Endothelial cell of umbilical vein (primary cell): ENCODE measurements at regions not wholly inside any gene's neighbourhood (a gene's known extent, or its start where the extent isn't known, plus 50 kb on each side); places are given as distances from the start of the nearest gene placed in this dataset.

Experiments
- EZH2 ChIP-seq: IDR thresholded peaks from 2 replicates; pipeline ENCODE4 v1.6.1; 2012; ENCODE audit warnings: borderline replicate concordance, low read depth, mild to moderate bottlenecking, moderate library complexity, low read length, inconsistent platforms; ENCODE audit not compliant: severe bottlenecking
- FOS ChIP-seq: IDR thresholded peaks from 2 replicates; pipeline ENCODE4 v1.6.1; 2011; ENCODE audit warnings: mild to moderate bottlenecking, low read length, moderate library complexity, borderline replicate concordance; ENCODE audit not compliant: insufficient read depth
- GATA2 ChIP-seq: IDR thresholded peaks from 2 replicates; pipeline ENCODE4 v1.7.0; 2011; ENCODE audit warnings: low read depth, mild to moderate bottlenecking, moderate library complexity, mixed read lengths, low read length; ENCODE audit not compliant: insufficient read length, insufficient read depth
- JUN ChIP-seq: IDR thresholded peaks from 2 replicates; pipeline ENCODE4 v1.6.1; 2011; ENCODE audit warnings: borderline replicate concordance, low read depth; ENCODE audit not compliant: insufficient read length, insufficient read depth
- MYC ChIP-seq: IDR thresholded peaks from one replicate; pipeline ENCODE4 v1.6.1; 2011; ENCODE audit warnings: mild to moderate bottlenecking, low read depth, low read length
- POLR2A ChIP-seq: IDR thresholded peaks from 2 replicates; pipeline ENCODE4 v1.6.1; 2012; ENCODE audit warnings: low read depth, mild to moderate bottlenecking, control low read depth, low read length
- POLR2AphosphoS5 ChIP-seq: IDR thresholded peaks from 2 replicates; pipeline ENCODE4 v1.6.1; 2012; ENCODE audit warnings: low read depth, mild to moderate bottlenecking, control low read depth, low read length, moderate library complexity; ENCODE audit not compliant: insufficient read depth
- TF ChIP-seq, protein P1 (sequence below), 2 donors: IDR thresholded peaks; 1 replicate in 1 of 2; 2 replicates in 1 of 2; pipeline ENCODE4 v1.5.1; 2011; ENCODE audit warnings: low read length in 2 of 2, mild to moderate bottlenecking in 2 of 2, moderate library complexity in 2 of 2, control low read depth in 1 of 2, inconsistent platforms in 1 of 2, low read depth in 1 of 2; ENCODE audit not compliant: insufficient read depth in 1 of 2; ENCODE audit errors: extremely low read depth in 1 of 2
- TF ChIP-seq, protein P2 (sequence below): IDR thresholded peaks from 2 replicates; pipeline ENCODE4 v1.6.1; 2011; ENCODE audit not compliant: insufficient read depth, insufficient read length

DNA sequence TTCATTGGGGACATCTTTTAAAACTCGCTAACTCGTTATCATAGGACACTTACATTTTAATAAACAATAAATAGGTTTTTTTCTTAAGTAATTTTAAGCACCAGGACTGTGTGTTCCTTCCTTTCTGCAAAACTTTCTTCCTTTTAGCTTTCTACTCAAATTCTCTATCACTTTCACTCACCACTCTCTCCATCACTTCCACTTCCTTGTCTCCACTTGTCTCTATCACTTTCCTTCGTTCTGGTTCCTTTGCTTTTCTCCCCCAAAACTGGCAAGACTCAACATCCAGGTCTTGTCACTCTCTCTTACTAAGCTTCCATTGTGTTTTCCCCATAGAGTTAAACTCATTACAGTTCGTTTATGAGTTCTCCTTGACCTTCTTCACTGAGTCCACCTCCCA is 99.0 kb downstream of the ZPLD1 start:
- TF ChIP-seq, protein P1, sequence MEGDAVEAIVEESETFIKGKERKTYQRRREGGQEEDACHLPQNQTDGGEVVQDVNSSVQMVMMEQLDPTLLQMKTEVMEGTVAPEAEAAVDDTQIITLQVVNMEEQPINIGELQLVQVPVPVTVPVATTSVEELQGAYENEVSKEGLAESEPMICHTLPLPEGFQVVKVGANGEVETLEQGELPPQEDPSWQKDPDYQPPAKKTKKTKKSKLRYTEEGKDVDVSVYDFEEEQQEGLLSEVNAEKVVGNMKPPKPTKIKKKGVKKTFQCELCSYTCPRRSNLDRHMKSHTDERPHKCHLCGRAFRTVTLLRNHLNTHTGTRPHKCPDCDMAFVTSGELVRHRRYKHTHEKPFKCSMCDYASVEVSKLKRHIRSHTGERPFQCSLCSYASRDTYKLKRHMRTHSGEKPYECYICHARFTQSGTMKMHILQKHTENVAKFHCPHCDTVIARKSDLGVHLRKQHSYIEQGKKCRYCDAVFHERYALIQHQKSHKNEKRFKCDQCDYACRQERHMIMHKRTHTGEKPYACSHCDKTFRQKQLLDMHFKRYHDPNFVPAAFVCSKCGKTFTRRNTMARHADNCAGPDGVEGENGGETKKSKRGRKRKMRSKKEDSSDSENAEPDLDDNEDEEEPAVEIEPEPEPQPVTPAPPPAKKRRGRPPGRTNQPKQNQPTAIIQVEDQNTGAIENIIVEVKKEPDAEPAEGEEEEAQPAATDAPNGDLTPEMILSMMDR (IDR thresholded peaks at IDR 0.05; ENCODE audit: extremely low read depth in 1 of 2, insufficient read depth in 1 of 2, low read depth in 1 of 2, low read length in 2 of 2) = no peak
- TF ChIP-seq POLR2A (no peak), JUN (no peak), GATA2 (no peak), POLR2AphosphoS5 (no peak), EZH2 (no peak), MYC (no peak), FOS (no peak)
- TF ChIP-seq, protein P2, sequence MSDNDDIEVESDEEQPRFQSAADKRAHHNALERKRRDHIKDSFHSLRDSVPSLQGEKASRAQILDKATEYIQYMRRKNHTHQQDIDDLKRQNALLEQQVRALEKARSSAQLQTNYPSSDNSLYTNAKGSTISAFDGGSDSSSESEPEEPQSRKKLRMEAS = no peak
